RWPE1 (cell line): ENCODE measurements at regions not wholly inside any gene's neighbourhood (a gene's known extent, or its start where the extent isn't known, plus 50 kb on each side); places are given as distances from the start of the nearest gene placed in this dataset.

ENCODE experiments used
- CTCF ChIA-PET: fragments of 350-600 bp; sonication (Branson Sonifier 250); formaldehyde crosslinking; extraction: SDS; loops from one replicate; lab custom pipeline; 2021; lab: Yijun Ruan, JAX
- POLR2A ChIA-PET: fragments of 400-600 bp; formaldehyde crosslinking; extraction: SDS; loops from one replicate; lab custom pipeline; 2020; ENCODE audit warnings: antibody characterized with exemption; ENCODE audit not compliant: low non-redundant PET; lab: Yijun Ruan, JAX
- DNase-seq: peaks from one replicate; pipeline ENCODE4 v3.0.0; 2012; ENCODE audit warnings: low spot score
- H3K27ac ChIP-seq: fragments of 450-650 bp; 2 replicates; pipeline ENCODE4 v1.5.1; 2017
- CTCF ChIP-seq: fragments of 450-650 bp; conservative IDR thresholded peaks from 2 replicates; pipeline ENCODE4 v1.5.1; 2017; ENCODE audit warnings: low read depth, mild to moderate bottlenecking

GRCh38 chr1:187627516-187627915, 798.8 kb downstream of the PLA2G4A start:
- no peak for TF ChIP-seq CTCF
- no peak for DNase-seq
- no peak overlapping the region for H3K27ac ChIP-seq
- ChIA-PET CTCF (interaction anchor here (0.7 kb wide), 1 partner anchor 10 kb away, joined by 4 read pairs; no protein-coding TSS in a partner anchor), POLR2A (no interaction called here)

GRCh38 chr1:187629075-187629474, 800.3 kb downstream of the PLA2G4A start:
- H3K27ac ChIP-seq = no peak overlapping the region
- POLR2A ChIA-PET = no interaction called here
- CTCF ChIA-PET = no interaction called here
- no peak for TF ChIP-seq CTCF
- no peak for DNase-seq

- H3K27ac ChIP-seq = no peak overlapping the region
- POLR2A ChIA-PET = no interaction called here
- no peak for TF ChIP-seq CTCF
- CTCF ChIA-PET = no interaction called here
- DNase-seq = no peak
Observed at GRCh38 chr1:187630653-187631380, 802.1 kb downstream of the PLA2G4A start.

GRCh38 chr1:187631381-187631675, 802.6 kb downstream of the PLA2G4A start:
- ChIA-PET CTCF (no interaction called here), POLR2A (no interaction called here)
- DNase-seq = no peak
- H3K27ac ChIP-seq = no peak overlapping the region
- TF ChIP-seq CTCF = no peak

- no peak for TF ChIP-seq CTCF
- H3K27ac ChIP-seq = no peak overlapping the region
- no peak for DNase-seq
- ChIA-PET POLR2A (no interaction called here), CTCF (no interaction called here)
Observed at GRCh38 chr1:187631984-187632383, 803.2 kb downstream of the PLA2G4A start.

GRCh38 chr1:187634940-187635339, 806.2 kb downstream of the PLA2G4A start:
- no peak for DNase-seq
- no peak for TF ChIP-seq CTCF
- H3K27ac ChIP-seq = no peak overlapping the region
- ChIA-PET POLR2A (no interaction called here), CTCF (no interaction called here)
